GM18505 (cell line): ENCODE measurements at regions not wholly inside any gene's neighbourhood (a gene's known extent, or its start where the extent isn't known, plus 50 kb on each side); places are given as distances from the start of the nearest gene placed in this dataset.

Experiments
- ATAC-seq: cut with Tn5 transposase; IDR thresholded peaks from one replicate; pipeline ENCODE4 v1.9.1; 2021; ENCODE audit not compliant: unreplicated experiment
- POLR2A ChIP-seq: IDR thresholded peaks from 4 replicates; pipeline ENCODE4 v1.6.1; 2011; ENCODE audit warnings: borderline replicate concordance; ENCODE audit not compliant: insufficient read depth, insufficient read length; ENCODE audit errors: extremely low read depth

- ATAC-seq, result no peak
- TF ChIP-seq POLR2A, result no peak
These were observed 112.6 kb downstream of the ENGASE start for GRCh38 chr17:79187186-79187585.

- no peak for ATAC-seq
- no peak for TF ChIP-seq POLR2A
These were observed 111.8 kb downstream of the ENGASE start for GRCh38 chr17:79186406-79186805.

- no peak for ATAC-seq
- TF ChIP-seq POLR2A, result no peak
These were observed 111.0 kb downstream of the ENGASE start for GRCh38 chr17:79185671-79186070.

- ATAC-seq, result no peak
- TF ChIP-seq POLR2A, result no peak
These were observed 109.6 kb downstream of the ENGASE start for GRCh38 chr17:79184219-79184618.

- no peak for ATAC-seq
- no peak for TF ChIP-seq POLR2A
These were observed 108.9 kb downstream of the ENGASE start for GRCh38 chr17:79183293-79184158.

GRCh38 chr17:79183043-79183292 lies 108.3 kb downstream of the ENGASE start:
- no peak for TF ChIP-seq POLR2A
- ATAC-seq, result no peak

GRCh38 chr17:79182176-79183042 lies 107.8 kb downstream of the ENGASE start:
- TF ChIP-seq POLR2A, result no peak
- ATAC-seq, result no peak

- ATAC-seq, result no peak
These were observed 105.9 kb downstream of the ENGASE start for GRCh38 chr17:79180358-79181005.

GRCh38 chr17:79179334-79179733 lies 104.7 kb downstream of the ENGASE start:
- no peak for TF ChIP-seq POLR2A
- no peak for ATAC-seq

More at GRCh38 chr17:79180358-79181005, 105.9 kb downstream of the ENGASE start:
- no peak for TF ChIP-seq POLR2A

- TF ChIP-seq POLR2A, result no peak
- no peak for ATAC-seq
These were observed 103.3 kb downstream of the ENGASE start for GRCh38 chr17:79177877-79178276.

GRCh38 chr17:79176792-79177601 lies 102.4 kb downstream of the ENGASE start:
- TF ChIP-seq POLR2A, result no peak
- ATAC-seq, result no peak

- TF ChIP-seq POLR2A, result no peak
- no peak for ATAC-seq
These were observed 100.6 kb downstream of the ENGASE start for GRCh38 chr17:79174905-79175856.
